Gastrocnemius medialis (tissue), 4 donors: ENCODE measurements at regions not wholly inside any gene's neighbourhood (a gene's known extent, or its start where the extent isn't known, plus 50 kb on each side); places are given as distances from the start of the nearest gene placed in this dataset.

ENCODE experiments used
- ATAC-seq, 2 donors: fragments of 150-250 bp; one replicate each; pipeline ENCODE4 v1.9.1; 2016
- DNase-seq, 2 donors: peaks; one replicate each; pipeline ENCODE4 v3.0.0-alpha.2; 2019
- H3K27ac ChIP-seq, 4 donors: fragments of 200-600 bp; sonication (generic); 1 replicate in 1 of 4; 2 replicates in 3 of 4; pipeline ENCODE4 v1.5.1; 2016 to 2018; ENCODE audit warnings: mild to moderate bottlenecking in 2 of 4, moderate library complexity in 1 of 4
- H3K27me3 ChIP-seq, 3 donors: fragments of 200-600 bp; sonication (generic) in 2 of 3; 1 replicate in 1 of 3; 2 replicates in 2 of 3; pipeline versions ENCODE4 v1.5.1 to v1.6.0; 2016 to 2019; ENCODE audit warnings: mild to moderate bottlenecking in 1 of 3, moderate library complexity in 1 of 3
- H3K36me3 ChIP-seq, 2 donors: fragments of 200-600 bp; sonication (generic) in 1 of 2; one replicate each; pipeline ENCODE4 v1.5.1; 2017 to 2018
- H3K4me1 ChIP-seq, 2 donors: fragments of 200-600 bp; sonication (generic) in 1 of 2; one replicate each; pipeline ENCODE4 v1.5.1; 2016 to 2017; ENCODE audit warnings: mild to moderate bottlenecking in 2 of 2
- H3K4me3 ChIP-seq, 4 donors: fragments of 200-600 bp; sonication (generic) in 3 of 4; 1 replicate in 1 of 4; 2 replicates in 3 of 4; pipeline ENCODE4 v1.5.1; 2016 to 2019; ENCODE audit warnings: mild to moderate bottlenecking in 2 of 4
- H3K9me3 ChIP-seq, 3 donors: fragments of 200-600 bp; sonication (generic) in 2 of 3; 1 replicate in 1 of 3; 2 replicates in 2 of 3; pipeline ENCODE4 v1.5.1; 2016 to 2019
- POLR2A ChIP-seq, 2 donors: fragments of 450-650 bp; IDR thresholded peaks; one replicate each; pipeline ENCODE4 v1.6.1; 2017; ENCODE audit warnings: antibody characterized with exemption in 2 of 2, mild to moderate bottlenecking in 2 of 2, moderate library complexity in 2 of 2
- in situ Hi-C, 4 donors: fragments of 200-750 bp; cut with MboI; loops; one replicate each; pipeline versions ENCODE4 v1.15.0 to v1.8.0; 2017; ENCODE audit warnings: low sequenced_read_pairs in 4 of 4
- intact Hi-C: fragments of 100-400 bp; cut with DNase I; formaldehyde crosslinking; loops from one replicate; pipeline ENCODE4 v1.15.1; 2023; ENCODE audit warnings: low total_unique reads
- TF ChIP-seq, protein P1 (sequence below), 5 experiments: fragments of 450-650 bp in 3 of 5; fragments of 200-600 bp in 2 of 5; sonication (generic) in 2 of 5; IDR thresholded peaks in 4 of 5; conservative IDR thresholded peaks in 1 of 5; 1 replicate in 4 of 5; 2 replicates in 1 of 5; pipeline ENCODE4 v1.5.1; 2016 to 2019; ENCODE audit warnings: antibody characterized with exemption in 5 of 5, mild to moderate bottlenecking in 3 of 5, moderate library complexity in 3 of 5

DNA sequence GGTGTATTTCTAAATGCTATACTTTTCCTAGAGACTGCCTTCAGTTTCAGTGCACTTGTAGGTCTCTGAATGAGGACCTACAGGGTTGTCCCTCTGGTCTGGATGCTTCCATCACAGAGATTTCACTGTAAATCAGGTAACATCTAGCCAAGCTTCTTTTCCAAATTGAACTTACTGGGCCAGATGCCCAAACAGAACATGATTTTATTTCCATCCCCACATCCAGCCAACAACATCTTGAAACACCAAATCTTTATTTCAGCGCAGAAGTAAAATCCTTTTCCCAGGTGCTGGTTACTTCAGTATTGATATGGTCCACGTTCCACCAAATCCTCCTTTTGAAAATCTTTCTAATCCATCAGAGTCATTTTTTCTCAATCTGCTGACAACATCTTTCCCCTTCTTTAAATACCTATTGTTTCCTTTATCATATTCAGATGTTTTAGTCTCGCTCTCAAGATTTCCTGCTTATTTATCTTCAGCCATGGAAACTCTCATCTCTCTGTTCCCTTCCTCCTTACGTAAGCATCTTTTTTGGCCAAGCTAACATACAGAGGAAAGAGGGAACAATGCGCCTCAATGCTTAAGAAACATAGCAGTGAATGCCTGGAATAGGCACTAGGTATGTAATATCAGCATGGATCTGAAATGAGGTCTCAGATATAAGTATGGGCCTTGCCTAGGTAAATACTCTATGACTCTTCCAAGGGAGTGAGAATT is 201.2 kb upstream of the MTNR1B start:
- Histone ChIP-seq H3K9me3 (no peaks in the 10 kb centered on the region), H3K36me3 (no peaks in the 10 kb centered on the region), H3K27ac (no peak overlapping the region), H3K4me1 (no peaks in the 10 kb centered on the region), H3K4me3 (no peak overlapping the region), H3K27me3 (no peaks in the 10 kb centered on the region)
- ATAC-seq (no peak), DNase-seq (no peak)
- no peak for TF ChIP-seq POLR2A (IDR thresholded peaks at IDR 0.05)
- TF ChIP-seq, protein P1, sequence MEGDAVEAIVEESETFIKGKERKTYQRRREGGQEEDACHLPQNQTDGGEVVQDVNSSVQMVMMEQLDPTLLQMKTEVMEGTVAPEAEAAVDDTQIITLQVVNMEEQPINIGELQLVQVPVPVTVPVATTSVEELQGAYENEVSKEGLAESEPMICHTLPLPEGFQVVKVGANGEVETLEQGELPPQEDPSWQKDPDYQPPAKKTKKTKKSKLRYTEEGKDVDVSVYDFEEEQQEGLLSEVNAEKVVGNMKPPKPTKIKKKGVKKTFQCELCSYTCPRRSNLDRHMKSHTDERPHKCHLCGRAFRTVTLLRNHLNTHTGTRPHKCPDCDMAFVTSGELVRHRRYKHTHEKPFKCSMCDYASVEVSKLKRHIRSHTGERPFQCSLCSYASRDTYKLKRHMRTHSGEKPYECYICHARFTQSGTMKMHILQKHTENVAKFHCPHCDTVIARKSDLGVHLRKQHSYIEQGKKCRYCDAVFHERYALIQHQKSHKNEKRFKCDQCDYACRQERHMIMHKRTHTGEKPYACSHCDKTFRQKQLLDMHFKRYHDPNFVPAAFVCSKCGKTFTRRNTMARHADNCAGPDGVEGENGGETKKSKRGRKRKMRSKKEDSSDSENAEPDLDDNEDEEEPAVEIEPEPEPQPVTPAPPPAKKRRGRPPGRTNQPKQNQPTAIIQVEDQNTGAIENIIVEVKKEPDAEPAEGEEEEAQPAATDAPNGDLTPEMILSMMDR (IDR thresholded peaks at IDR 0.05 in 4 of 5, conservative IDR thresholded peaks at IDR 0.05 in 1 of 5), result no peak
- in situ Hi-C loops, result no loop called here
- intact Hi-C loops, result no loop called here

DNA sequence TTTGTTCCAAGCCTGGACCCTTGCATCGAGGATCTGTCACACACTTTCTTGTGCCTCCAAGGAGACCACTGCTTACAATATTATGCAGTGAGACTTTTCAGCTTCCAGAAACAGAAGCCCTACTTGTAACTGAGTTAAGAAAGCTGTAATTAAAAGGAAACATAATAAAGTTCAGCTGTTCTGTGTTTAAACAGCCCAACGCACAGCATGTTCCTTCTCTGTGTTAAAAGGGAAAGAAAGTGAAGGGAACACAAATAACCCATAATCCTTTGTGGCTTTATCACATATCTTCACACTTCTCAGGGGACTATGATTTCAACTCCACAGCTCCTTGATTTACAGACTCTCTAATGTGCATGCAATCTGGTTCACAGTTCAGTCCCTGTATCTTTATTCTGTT is 200.3 kb upstream of the MTNR1B start:
- Histone ChIP-seq H3K4me3 (no peak overlapping the region), H3K27ac (no peak overlapping the region), H3K9me3 (no peaks in the 10 kb centered on the region), H3K4me1 (no peaks in the 10 kb centered on the region), H3K27me3 (no peaks in the 10 kb centered on the region), H3K36me3 (no peaks in the 10 kb centered on the region)
- in situ Hi-C loops (no loop called here), intact Hi-C loops (no loop called here)
- TF ChIP-seq POLR2A (IDR thresholded peaks at IDR 0.05), result no peak
- TF ChIP-seq, protein P1 (IDR thresholded peaks at IDR 0.05 in 4 of 5, conservative IDR thresholded peaks at IDR 0.05 in 1 of 5), result no peak
- DNase-seq (no peak), ATAC-seq (no peak)

DNA sequence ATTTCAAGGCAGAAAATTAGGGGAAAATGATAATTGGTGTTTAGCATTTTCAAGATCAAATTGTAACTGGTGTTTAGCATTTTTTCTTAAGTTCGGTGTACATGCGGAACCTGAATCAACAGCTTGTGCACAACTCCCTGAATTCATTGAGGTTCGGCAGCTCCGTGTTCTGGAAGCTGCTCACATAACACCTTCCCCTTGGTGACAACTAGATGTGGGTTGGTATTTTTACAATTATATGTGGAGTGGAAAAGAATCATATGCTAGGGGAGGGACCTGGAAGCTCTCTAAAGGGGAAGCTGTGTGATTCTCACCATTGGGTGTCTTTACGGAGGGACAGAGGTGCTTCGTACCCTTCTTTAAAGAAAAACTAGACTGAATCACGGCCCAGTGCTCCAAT is 199.0 kb upstream of the MTNR1B start:
- no peak for DNase-seq
- no peak overlapping the region for H3K27ac ChIP-seq
- H3K9me3 ChIP-seq, result no peaks in the 10 kb centered on the region
- intact Hi-C loops (no loop called here), in situ Hi-C loops (loop anchor here in 1 of 4 donors (10.0 kb wide), 1 partner anchor 56 kb away; no protein-coding TSS in a partner anchor)
- no peaks in the 10 kb centered on the region for H3K36me3 ChIP-seq
- no peaks in the 10 kb centered on the region for H3K27me3 ChIP-seq
- no peak overlapping the region for H3K4me3 ChIP-seq
- no peak for ATAC-seq
- TF ChIP-seq, protein P1 (IDR thresholded peaks at IDR 0.05 in 4 of 5, conservative IDR thresholded peaks at IDR 0.05 in 1 of 5), result no peak
- TF ChIP-seq POLR2A (IDR thresholded peaks at IDR 0.05), result no peak
- no peaks in the 10 kb centered on the region for H3K4me1 ChIP-seq

DNA sequence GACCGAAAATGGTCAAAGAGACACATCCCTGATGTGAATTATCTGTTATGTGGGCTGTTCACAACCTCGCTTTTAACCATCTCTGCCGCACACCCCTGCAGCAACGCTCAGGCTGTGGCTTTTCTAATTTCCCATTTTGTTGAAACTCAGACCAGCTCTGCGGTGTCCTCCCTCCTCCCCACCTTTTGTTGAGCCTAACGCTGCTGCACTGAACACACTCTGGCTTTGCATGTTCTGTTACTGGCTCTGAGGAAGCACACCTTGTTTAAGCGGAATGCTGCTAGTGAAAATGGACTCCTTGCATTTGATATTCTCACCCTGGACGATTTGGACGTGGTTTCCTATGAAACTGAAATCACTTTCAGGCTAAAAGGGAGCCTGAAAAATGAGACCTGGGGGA is 198.5 kb upstream of the MTNR1B start:
- in situ Hi-C loops (loop anchor here in 1 of 4 donors (10.0 kb wide), 1 partner anchor 56 kb away; no protein-coding TSS in a partner anchor), intact Hi-C loops (no loop called here)
- no peak for TF ChIP-seq POLR2A (IDR thresholded peaks at IDR 0.05)
- TF ChIP-seq, protein P1 (IDR thresholded peaks at IDR 0.05 in 4 of 5, conservative IDR thresholded peaks at IDR 0.05 in 1 of 5), result no peak
- H3K27me3 ChIP-seq, result no peaks in the 10 kb centered on the region
- DNase-seq (no peak), ATAC-seq (no peak)
- no peak overlapping the region for H3K4me3 ChIP-seq
- H3K9me3 ChIP-seq, result no peaks in the 10 kb centered on the region
- H3K27ac ChIP-seq, result no peak overlapping the region
- H3K36me3 ChIP-seq, result no peaks in the 10 kb centered on the region
- no peaks in the 10 kb centered on the region for H3K4me1 ChIP-seq
